K562 (cell line): ENCODE measurements at regions not wholly inside any gene's neighbourhood (a gene's known extent, or its start where the extent isn't known, plus 50 kb on each side); places are given as distances from the start of the nearest gene placed in this dataset.

Source experiments
- ESRRA ChIP-seq: fragments of 450-650 bp; IDR thresholded peaks from 2 replicates; pipeline ENCODE4 v1.6.1; 2014; ENCODE audit warnings: low read depth, mild to moderate bottlenecking, moderate library complexity, borderline replicate concordance
- FOS ChIP-seq: IDR thresholded peaks from 3 replicates; pipeline ENCODE4 v1.6.1; 2011; ENCODE audit not compliant: insufficient read length; ENCODE audit errors: extremely low read depth
- FOXK2 ChIP-seq, 2 experiments: fragments of 450-650 bp; IDR thresholded peaks in 1 of 2; conservative IDR thresholded peaks in 1 of 2; 2 replicates each; pipeline ENCODE4 v1.6.1; 2016; ENCODE audit warnings: low read depth in 2 of 2, mild to moderate bottlenecking in 1 of 2
- MTA2 ChIP-seq: fragments of 450-650 bp; IDR thresholded peaks from 2 replicates; pipeline ENCODE4 v1.6.1; 2016; ENCODE audit warnings: low read depth
- NCOR1 ChIP-seq: fragments of 450-650 bp; IDR thresholded peaks from 2 replicates; pipeline ENCODE4 v1.6.1; 2016; ENCODE audit warnings: mild to moderate bottlenecking, moderate library complexity
- POLR2A ChIP-seq: fragments of 450-650 bp; conservative IDR thresholded peaks from 2 replicates; pipeline ENCODE4 v1.6.1; 2016
- POLR2AphosphoS5 ChIP-seq: IDR thresholded peaks from 2 replicates; pipeline ENCODE4 v1.6.1; 2011; ENCODE audit warnings: mild to moderate bottlenecking, low read depth, low read length, moderate library complexity; ENCODE audit not compliant: control insufficient read depth, insufficient read depth
- YBX1 ChIP-seq: fragments of 450-650 bp; IDR thresholded peaks from 2 replicates; pipeline ENCODE4 v1.7.1; 2016; ENCODE audit warnings: mild to moderate bottlenecking
- ZNF217 ChIP-seq: sonication (generic); formaldehyde crosslinking; IDR thresholded peaks from 2 replicates; pipeline ENCODE4 v1.8.0; 2022; ENCODE audit warnings: mild to moderate bottlenecking, missing genetic modification reagents
- ZNF274 ChIP-seq: IDR thresholded peaks from 2 replicates; pipeline ENCODE4 v1.6.1; 2011; ENCODE audit warnings: low read depth, mild to moderate bottlenecking, low read length, moderate library complexity, borderline replicate concordance
- ZNF282 ChIP-seq: sonication (generic); formaldehyde crosslinking; IDR thresholded peaks from 2 replicates; pipeline ENCODE4 v1.8.1; 2023; ENCODE audit warnings: missing genetic modification reagents
- TF ChIP-seq, protein P1 (sequence below), 3 experiments: fragments of 200-800 bp in 1 of 3; fragments of 250-450 bp in 1 of 3; fragments of 450-650 bp in 1 of 3; sonication (Bioruptor Pico) in 1 of 3; sonication (Bioruptor generic) in 1 of 3; formaldehyde crosslinking in 1 of 3; IDR thresholded peaks; 2 replicates each; pipeline versions ENCODE4 v1.6.1 to v1.8.0; 2016 to 2022; ENCODE audit warnings: mild to moderate bottlenecking in 2 of 3, missing genetic modification characterization in 2 of 3, missing compliant biosample characterization in 1 of 3, moderate library complexity in 1 of 3
- TF ChIP-seq, protein P2 (sequence below): sonication (generic); formaldehyde crosslinking; IDR thresholded peaks from 2 replicates; pipeline ENCODE4 v1.8.1; 2022; ENCODE audit warnings: missing genetic modification reagents
- TF ChIP-seq, protein P3 (sequence below): sonication (generic); formaldehyde crosslinking; IDR thresholded peaks from 2 replicates; pipeline ENCODE4 v1.5.0; 2020; ENCODE audit warnings: missing genetic modification reagents

DNA sequence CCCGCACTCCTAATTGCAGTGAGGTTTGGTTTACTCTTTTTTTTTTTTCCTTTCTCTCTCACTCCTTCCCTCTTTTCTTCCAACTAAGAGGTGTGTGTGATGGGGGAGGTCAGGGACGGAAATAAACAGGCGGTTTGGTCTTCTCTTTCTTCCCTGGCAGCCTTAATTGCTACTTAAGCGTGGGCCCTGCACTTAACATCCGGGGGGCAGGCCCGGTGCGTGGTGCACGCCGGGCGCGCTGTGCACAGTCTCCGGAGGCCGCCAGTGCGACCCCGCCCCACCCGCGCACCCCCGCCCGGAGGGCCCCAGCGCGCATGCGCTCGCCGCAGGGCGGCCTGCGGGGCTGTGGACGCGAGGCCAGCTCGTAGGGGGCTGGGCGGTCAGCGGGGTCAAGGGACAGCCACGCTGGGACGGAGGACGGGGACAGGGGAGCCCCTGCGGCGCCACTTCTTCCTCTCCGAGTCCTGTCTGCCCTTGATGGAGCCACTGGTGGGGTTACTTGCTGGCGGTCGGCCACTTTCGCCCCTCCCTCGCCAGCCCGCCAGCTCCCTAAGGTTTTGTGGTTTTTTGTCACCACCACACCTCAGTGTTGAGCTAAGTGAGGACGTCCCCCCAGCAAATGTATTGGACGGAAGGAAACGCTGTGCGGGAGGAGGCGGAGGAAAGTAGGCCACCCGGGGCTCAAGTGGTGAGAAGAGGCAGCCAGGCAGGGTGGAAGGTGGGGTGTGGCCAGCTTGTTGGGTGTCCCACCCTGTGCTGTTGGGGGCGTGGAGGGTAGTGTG, 120.9 kb downstream of the MRM1 start:
- TF ChIP-seq POLR2A: peak; percentile 77
- TF ChIP-seq FOS: no peak
- TF ChIP-seq, protein P1, sequence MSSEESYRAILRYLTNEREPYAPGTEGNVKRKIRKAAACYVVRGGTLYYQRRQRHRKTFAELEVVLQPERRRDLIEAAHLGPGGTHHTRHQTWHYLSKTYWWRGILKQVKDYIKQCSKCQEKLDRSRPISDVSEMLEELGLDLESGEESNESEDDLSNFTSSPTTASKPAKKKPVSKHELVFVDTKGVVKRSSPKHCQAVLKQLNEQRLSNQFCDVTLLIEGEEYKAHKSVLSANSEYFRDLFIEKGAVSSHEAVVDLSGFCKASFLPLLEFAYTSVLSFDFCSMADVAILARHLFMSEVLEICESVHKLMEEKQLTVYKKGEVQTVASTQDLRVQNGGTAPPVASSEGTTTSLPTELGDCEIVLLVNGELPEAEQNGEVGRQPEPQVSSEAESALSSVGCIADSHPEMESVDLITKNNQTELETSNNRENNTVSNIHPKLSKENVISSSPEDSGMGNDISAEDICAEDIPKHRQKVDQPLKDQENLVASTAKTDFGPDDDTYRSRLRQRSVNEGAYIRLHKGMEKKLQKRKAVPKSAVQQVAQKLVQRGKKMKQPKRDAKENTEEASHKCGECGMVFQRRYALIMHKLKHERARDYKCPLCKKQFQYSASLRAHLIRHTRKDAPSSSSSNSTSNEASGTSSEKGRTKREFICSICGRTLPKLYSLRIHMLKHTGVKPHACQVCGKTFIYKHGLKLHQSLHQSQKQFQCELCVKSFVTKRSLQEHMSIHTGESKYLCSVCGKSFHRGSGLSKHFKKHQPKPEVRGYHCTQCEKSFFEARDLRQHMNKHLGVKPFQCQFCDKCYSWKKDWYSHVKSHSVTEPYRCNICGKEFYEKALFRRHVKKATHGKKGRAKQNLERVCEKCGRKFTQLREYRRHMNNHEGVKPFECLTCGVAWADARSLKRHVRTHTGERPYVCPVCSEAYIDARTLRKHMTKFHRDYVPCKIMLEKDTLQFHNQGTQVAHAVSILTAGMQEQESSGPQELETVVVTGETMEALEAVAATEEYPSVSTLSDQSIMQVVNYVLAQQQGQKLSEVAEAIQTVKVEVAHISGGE (CRISPR knock-in tag; IDR thresholded peaks at IDR 0.05): peak in 1 of 3 experiments; percentile 76; a peak in 2 of 6 replicates
- peak; percentile 70 to 82; a peak in 2 of 4 replicates for TF ChIP-seq FOXK2 (conservative IDR thresholded peaks at IDR 0.05 in 1 of 2, IDR thresholded peaks at IDR 0.05 in 1 of 2; ENCODE audit: low read depth in 2 of 2)
- peak; percentile 89; the same call in 1 of the 2 replicates for TF ChIP-seq ESRRA
- TF ChIP-seq NCOR1: no peak; the same call in 1 of the 2 replicates
- TF ChIP-seq, protein P2, sequence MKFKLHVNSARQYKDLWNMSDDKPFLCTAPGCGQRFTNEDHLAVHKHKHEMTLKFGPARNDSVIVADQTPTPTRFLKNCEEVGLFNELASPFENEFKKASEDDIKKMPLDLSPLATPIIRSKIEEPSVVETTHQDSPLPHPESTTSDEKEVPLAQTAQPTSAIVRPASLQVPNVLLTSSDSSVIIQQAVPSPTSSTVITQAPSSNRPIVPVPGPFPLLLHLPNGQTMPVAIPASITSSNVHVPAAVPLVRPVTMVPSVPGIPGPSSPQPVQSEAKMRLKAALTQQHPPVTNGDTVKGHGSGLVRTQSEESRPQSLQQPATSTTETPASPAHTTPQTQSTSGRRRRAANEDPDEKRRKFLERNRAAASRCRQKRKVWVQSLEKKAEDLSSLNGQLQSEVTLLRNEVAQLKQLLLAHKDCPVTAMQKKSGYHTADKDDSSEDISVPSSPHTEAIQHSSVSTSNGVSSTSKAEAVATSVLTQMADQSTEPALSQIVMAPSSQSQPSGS (CRISPR knock-in tag): no peak
- no peak for TF ChIP-seq ZNF282
- no peak for TF ChIP-seq ZNF217 (CRISPR knock-in tag)
- TF ChIP-seq, protein P3, sequence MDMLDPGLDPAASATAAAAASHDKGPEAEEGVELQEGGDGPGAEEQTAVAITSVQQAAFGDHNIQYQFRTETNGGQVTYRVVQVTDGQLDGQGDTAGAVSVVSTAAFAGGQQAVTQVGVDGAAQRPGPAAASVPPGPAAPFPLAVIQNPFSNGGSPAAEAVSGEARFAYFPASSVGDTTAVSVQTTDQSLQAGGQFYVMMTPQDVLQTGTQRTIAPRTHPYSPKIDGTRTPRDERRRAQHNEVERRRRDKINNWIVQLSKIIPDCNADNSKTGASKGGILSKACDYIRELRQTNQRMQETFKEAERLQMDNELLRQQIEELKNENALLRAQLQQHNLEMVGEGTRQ: no peak
- TF ChIP-seq ZNF274: no peak
- no peak for TF ChIP-seq MTA2
- TF ChIP-seq POLR2AphosphoS5: 0 out of 2 replicates have a peak, but pooled peaks have one; percentile 21
- no peak for TF ChIP-seq YBX1
